ENCODE measurements at regions not wholly inside any gene's neighbourhood (a gene's known extent, or its start where the extent isn't known, plus 50 kb on each side); places are given as distances from the start of the nearest gene placed in this dataset.

- H3K9me3 Mint-ChIP-seq = peaks cover 3 to 15% of the 10 kb centered on the region in 2 donors
- H3K4me3 Mint-ChIP-seq = no peak overlapping the region
- DNase-seq (no peak), ATAC-seq (replicated peaks) (no peak)
- H3K27me3 Mint-ChIP-seq = no peaks in the 10 kb centered on the region
- H3K4me1 Mint-ChIP-seq (ENCODE audit: low read depth in 2 of 2) = no peaks in the 10 kb centered on the region
- H3K27ac Mint-ChIP-seq = no peak overlapping the region
- H3K36me3 Mint-ChIP-seq (ENCODE audit: insufficient read depth) = no peaks in the 10 kb centered on the region
Measured at GRCh38 chr2:40874380-40874779, 422.5 kb upstream of the SLC8A1 start.

- no peak for DNase-seq
- H3K27me3 Mint-ChIP-seq = no peaks in the 10 kb centered on the region
- no peaks in the 10 kb centered on the region for H3K4me1 Mint-ChIP-seq (ENCODE audit: low read depth in 2 of 2)
- no peak for ATAC-seq (replicated peaks)
- no peak overlapping the region for H3K27ac Mint-ChIP-seq
- peaks cover 1 to 6% of the 10 kb centered on the region in 2 donors for H3K9me3 Mint-ChIP-seq
- H3K4me3 Mint-ChIP-seq = no peak overlapping the region
- peaks cover 3% of the 10 kb centered on the region for H3K36me3 Mint-ChIP-seq (ENCODE audit: insufficient read depth)
Measured at GRCh38 chr2:40877734-40878288, 425.9 kb upstream of the SLC8A1 start.

GRCh38 chr2:40879305-40879704, 427.4 kb upstream of the SLC8A1 start:
- H3K27ac Mint-ChIP-seq = no peak overlapping the region
- no peak overlapping the region for H3K4me3 Mint-ChIP-seq
- no peak for DNase-seq
- H3K27me3 Mint-ChIP-seq = no peaks in the 10 kb centered on the region
- H3K9me3 Mint-ChIP-seq = peaks cover 3 to 6% of the 10 kb centered on the region in 2 donors
- no peak for ATAC-seq (replicated peaks)
- H3K4me1 Mint-ChIP-seq (ENCODE audit: low read depth in 2 of 2) = no peaks in the 10 kb centered on the region
- H3K36me3 Mint-ChIP-seq (ENCODE audit: insufficient read depth) = peaks cover 3% of the 10 kb centered on the region

GRCh38 chr2:40886100-40886499, 434.2 kb upstream of the SLC8A1 start:
- DNase-seq (no peak), ATAC-seq (replicated peaks) (no peak)
- H3K27ac Mint-ChIP-seq = no peak overlapping the region
- H3K27me3 Mint-ChIP-seq = no peaks in the 10 kb centered on the region
- no peaks in the 10 kb centered on the region for H3K4me1 Mint-ChIP-seq (ENCODE audit: low read depth in 2 of 2)
- H3K36me3 Mint-ChIP-seq (ENCODE audit: insufficient read depth) = no peaks in the 10 kb centered on the region
- no peak overlapping the region for H3K4me3 Mint-ChIP-seq
- peaks cover 8% of the 10 kb centered on the region in 2 donors for H3K9me3 Mint-ChIP-seq

- H3K9me3 Mint-ChIP-seq = peaks cover 8% of the 10 kb centered on the region in 2 donors
- ATAC-seq (replicated peaks) (no peak), DNase-seq (no peak)
- no peak overlapping the region for H3K27ac Mint-ChIP-seq
- no peaks in the 10 kb centered on the region for H3K36me3 Mint-ChIP-seq (ENCODE audit: insufficient read depth)
- no peak overlapping the region for H3K4me3 Mint-ChIP-seq
- H3K4me1 Mint-ChIP-seq (ENCODE audit: low read depth in 2 of 2) = no peaks in the 10 kb centered on the region
- H3K27me3 Mint-ChIP-seq = no peaks in the 10 kb centered on the region
Measured at GRCh38 chr2:40886655-40887054, 434.8 kb upstream of the SLC8A1 start.

GRCh38 chr2:40896358-40896757, 444.5 kb upstream of the SLC8A1 start:
- Mint-ChIP-seq H3K9me3 (peaks cover 5 to 10% of the 10 kb centered on the region in 2 donors), H3K27me3 (no peaks in the 10 kb centered on the region), H3K36me3 (ENCODE audit: insufficient read depth) (no peaks in the 10 kb centered on the region), H3K4me3 (no peak overlapping the region), H3K4me1 (ENCODE audit: low read depth in 2 of 2) (no peaks in the 10 kb centered on the region), H3K27ac (no peak overlapping the region)
- ATAC-seq (replicated peaks) (no peak), DNase-seq (no peak)

- Mint-ChIP-seq H3K27ac (no peak overlapping the region), H3K9me3 (peaks cover 5 to 13% of the 10 kb centered on the region in 2 donors), H3K27me3 (no peaks in the 10 kb centered on the region), H3K36me3 (ENCODE audit: insufficient read depth) (no peaks in the 10 kb centered on the region), H3K4me3 (no peak overlapping the region), H3K4me1 (ENCODE audit: low read depth in 2 of 2) (no peaks in the 10 kb centered on the region)
- no peak for ATAC-seq (replicated peaks)
- no peak for DNase-seq
Measured at GRCh38 chr2:40914666-40915065, 462.8 kb upstream of the SLC8A1 start.

GRCh38 chr2:40915651-40916050, 463.8 kb upstream of the SLC8A1 start:
- Mint-ChIP-seq H3K4me1 (ENCODE audit: low read depth in 2 of 2) (no peaks in the 10 kb centered on the region), H3K4me3 (no peak overlapping the region), H3K36me3 (ENCODE audit: insufficient read depth) (no peaks in the 10 kb centered on the region), H3K9me3 (peaks cover 5 to 13% of the 10 kb centered on the region in 2 donors), H3K27ac (no peak overlapping the region), H3K27me3 (no peaks in the 10 kb centered on the region)
- no peak for DNase-seq
- ATAC-seq (replicated peaks) = no peak

GRCh38 chr2:40935349-40935748, 483.5 kb upstream of the SLC8A1 start:
- Mint-ChIP-seq H3K27ac (no peak overlapping the region), H3K27me3 (no peaks in the 10 kb centered on the region), H3K4me3 (no peak overlapping the region), H3K36me3 (ENCODE audit: insufficient read depth) (no peaks in the 10 kb centered on the region), H3K9me3 (peaks cover 6 to 20% of the 10 kb centered on the region in 2 donors), H3K4me1 (ENCODE audit: low read depth in 2 of 2) (no peaks in the 10 kb centered on the region)
- ATAC-seq (replicated peaks) = no peak
- DNase-seq = no peak

- H3K9me3 Mint-ChIP-seq = peaks cover 4 to 16% of the 10 kb centered on the region in 2 donors
- no peaks in the 10 kb centered on the region for H3K4me1 Mint-ChIP-seq (ENCODE audit: low read depth in 2 of 2)
- no peaks in the 10 kb centered on the region for H3K36me3 Mint-ChIP-seq (ENCODE audit: insufficient read depth)
- DNase-seq (no peak), ATAC-seq (replicated peaks) (no peak)
- no peak overlapping the region for H3K27ac Mint-ChIP-seq
- no peaks in the 10 kb centered on the region for H3K27me3 Mint-ChIP-seq
- no peak overlapping the region for H3K4me3 Mint-ChIP-seq
Measured at GRCh38 chr2:40937284-40937683, 485.4 kb upstream of the SLC8A1 start.

GRCh38 chr2:40953341-40953740, 501.5 kb upstream of the SLC8A1 start:
- no peak overlapping the region for H3K27ac Mint-ChIP-seq
- no peaks in the 10 kb centered on the region for H3K36me3 Mint-ChIP-seq (ENCODE audit: insufficient read depth)
- DNase-seq = no peak
- ATAC-seq (replicated peaks) = no peak
- H3K9me3 Mint-ChIP-seq = no peaks in the 10 kb centered on the region
- no peak overlapping the region for H3K4me3 Mint-ChIP-seq
- H3K4me1 Mint-ChIP-seq (ENCODE audit: low read depth in 2 of 2) = no peaks in the 10 kb centered on the region
- H3K27me3 Mint-ChIP-seq = no peaks in the 10 kb centered on the region

GRCh38 chr2:40955042-40955441, 503.2 kb upstream of the SLC8A1 start:
- H3K4me1 Mint-ChIP-seq (ENCODE audit: low read depth in 2 of 2) = no peaks in the 10 kb centered on the region
- H3K27me3 Mint-ChIP-seq = no peaks in the 10 kb centered on the region
- H3K9me3 Mint-ChIP-seq = no peaks in the 10 kb centered on the region
- no peak overlapping the region for H3K27ac Mint-ChIP-seq
- DNase-seq (no peak), ATAC-seq (replicated peaks) (no peak)
- H3K4me3 Mint-ChIP-seq = no peak overlapping the region
- no peaks in the 10 kb centered on the region for H3K36me3 Mint-ChIP-seq (ENCODE audit: insufficient read depth)

- H3K9me3 Mint-ChIP-seq = peaks cover 0 to under 1% of the 10 kb centered on the region in 2 donors
- no peaks in the 10 kb centered on the region for H3K36me3 Mint-ChIP-seq (ENCODE audit: insufficient read depth)
- no peak overlapping the region for H3K4me3 Mint-ChIP-seq
- DNase-seq = no peak
- no peak for ATAC-seq (replicated peaks)
- H3K4me1 Mint-ChIP-seq (ENCODE audit: low read depth in 2 of 2) = no peaks in the 10 kb centered on the region
- no peaks in the 10 kb centered on the region for H3K27me3 Mint-ChIP-seq
- H3K27ac Mint-ChIP-seq = no peak overlapping the region
Measured at GRCh38 chr2:40955635-40956034, 503.7 kb upstream of the SLC8A1 start.

GRCh38 chr2:40957508-40957907, 505.6 kb upstream of the SLC8A1 start:
- Mint-ChIP-seq H3K27ac (no peak overlapping the region), H3K36me3 (ENCODE audit: insufficient read depth) (no peaks in the 10 kb centered on the region), H3K9me3 (peaks cover 0 to 8% of the 10 kb centered on the region in 2 donors), H3K4me1 (ENCODE audit: low read depth in 2 of 2) (no peaks in the 10 kb centered on the region), H3K27me3 (no peaks in the 10 kb centered on the region), H3K4me3 (no peak overlapping the region)
- DNase-seq (no peak), ATAC-seq (replicated peaks) (no peak)

GRCh38 chr2:40962026-40962425, 510.1 kb upstream of the SLC8A1 start:
- ATAC-seq (replicated peaks) (no peak), DNase-seq (no peak)
- Mint-ChIP-seq H3K4me3 (no peak overlapping the region), H3K36me3 (ENCODE audit: insufficient read depth) (no peaks in the 10 kb centered on the region), H3K9me3 (peaks cover 10 to 20% of the 10 kb centered on the region in 2 donors), H3K27ac (no peak overlapping the region), H3K27me3 (no peaks in the 10 kb centered on the region), H3K4me1 (ENCODE audit: low read depth in 2 of 2) (no peaks in the 10 kb centered on the region)

Measured in effector memory CD8-positive, alpha-beta T cell (primary cell).